CD8-positive, alpha-beta memory T cell (primary cell): ENCODE measurements at regions not wholly inside any gene's neighbourhood (a gene's known extent, or its start where the extent isn't known, plus 50 kb on each side); places are given as distances from the start of the nearest gene placed in this dataset.

ENCODE experiments used
- CTCF ChIA-PET: fragments of 350-600 bp; sonication (Branson Sonifier 250); formaldehyde crosslinking; loops from one replicate; lab custom pipeline; 2021; ENCODE audit warnings: antibody characterized with exemption; lab: Charles Lee
- POLR2A ChIA-PET: fragments of 350-600 bp; sonication (Branson Sonifier 250); formaldehyde crosslinking; loops from one replicate; lab custom pipeline; 2021; ENCODE audit warnings: antibody characterized with exemption; lab: Charles Lee
- DNase-seq, 5 donors: peaks; one replicate each; pipeline versions ENCODE4 v3.0.0 to v3.0.0-alpha.2; 2020 to 2022; ENCODE audit warnings: mixed read lengths in 1 of 5
- H3K27ac ChIP-seq: one replicate; pipeline ENCODE4 v1.7.0; 2013; ENCODE audit warnings: low read depth, mild to moderate bottlenecking, low read length, moderate library complexity
- H3K27me3 ChIP-seq: 2 replicates; pipeline ENCODE4 v1.7.0; 2013; ENCODE audit warnings: low read length, mild to moderate bottlenecking; ENCODE audit not compliant: insufficient read depth, poor library complexity, severe bottlenecking
- H3K36me3 ChIP-seq: 2 replicates; pipeline ENCODE4 v1.7.0; 2013; ENCODE audit warnings: mild to moderate bottlenecking, low read length, moderate library complexity; ENCODE audit not compliant: insufficient read depth
- H3K4me1 ChIP-seq: 2 replicates; pipeline ENCODE4 v1.7.0; 2013; ENCODE audit warnings: mild to moderate bottlenecking, low read length, moderate library complexity; ENCODE audit not compliant: insufficient read depth
- H3K4me3 ChIP-seq: 2 replicates; pipeline ENCODE4 v1.7.0; 2013; ENCODE audit warnings: mild to moderate bottlenecking, low read length
- H3K9me3 ChIP-seq: 2 replicates; pipeline ENCODE4 v1.7.0; 2013; ENCODE audit warnings: mild to moderate bottlenecking, low read length
- H3K27ac Mint-ChIP-seq, 8 donors: one replicate each; pipeline ENCODE4 v1.8.0; 2020 to 2021; ENCODE audit warnings: mixed read lengths in 8 of 8, mild to moderate bottlenecking in 6 of 8, inconsistent platforms in 3 of 8, moderate library complexity in 3 of 8
- H3K27me3 Mint-ChIP-seq, 2 donors: one replicate each; pipeline ENCODE4 v1.8.0; 2020 to 2021; ENCODE audit warnings: mixed read lengths in 2 of 2, mild to moderate bottlenecking in 1 of 2, moderate library complexity in 1 of 2
- H3K36me3 Mint-ChIP-seq, 3 donors: one replicate each; pipeline ENCODE4 v1.8.0; 2020 to 2021; ENCODE audit warnings: mixed read lengths in 3 of 3, inconsistent platforms in 1 of 3, mild to moderate bottlenecking in 1 of 3
- H3K4me1 Mint-ChIP-seq, 3 donors: one replicate each; pipeline ENCODE4 v1.8.0; 2020 to 2021; ENCODE audit warnings: mixed read lengths in 3 of 3, inconsistent platforms in 1 of 3, mild to moderate bottlenecking in 1 of 3
- H3K4me3 Mint-ChIP-seq, 7 donors: one replicate each; pipeline ENCODE4 v1.8.0; 2020 to 2021; ENCODE audit warnings: mixed read lengths in 7 of 7, mild to moderate bottlenecking in 6 of 7, moderate library complexity in 4 of 7, inconsistent platforms in 2 of 7
- H3K9me3 Mint-ChIP-seq, 5 donors: one replicate each; pipeline ENCODE4 v1.8.0; 2020 to 2022; ENCODE audit warnings: mixed read lengths in 5 of 5, mild to moderate bottlenecking in 3 of 5, moderate library complexity in 2 of 5, inconsistent platforms in 1 of 5

DNA sequence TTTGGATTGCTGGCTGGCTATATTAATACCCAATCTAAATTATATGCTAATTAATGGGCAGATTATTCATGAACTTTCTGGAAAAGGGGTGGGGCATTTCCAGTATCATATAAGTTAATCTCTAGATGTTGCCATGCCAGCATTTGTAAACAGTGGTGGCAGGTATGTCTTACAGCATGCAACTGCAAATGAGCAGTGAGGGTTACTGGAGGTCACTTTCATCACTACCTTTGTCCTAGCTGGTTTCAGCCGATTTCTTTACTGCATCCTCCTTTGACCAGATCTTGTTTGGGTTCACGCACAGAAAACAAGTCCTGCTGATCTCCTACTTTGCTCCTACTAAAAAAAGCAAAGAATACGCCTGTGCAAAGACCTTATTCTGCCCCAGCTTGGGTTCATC, 89.1 kb upstream of the USP47 start:
- no peaks in the 10 kb centered on the region for H3K36me3 ChIP-seq
- Mint-ChIP-seq H3K36me3 (no peaks in the 10 kb centered on the region), H3K4me3 (no peak overlapping the region), H3K4me1 (no peaks in the 10 kb centered on the region), H3K27me3 (peaks cover 10 to 48% of the 10 kb centered on the region in 2 donors), H3K9me3 (no peaks in the 10 kb centered on the region), H3K27ac (no peak overlapping the region)
- no peaks in the 10 kb centered on the region for H3K27me3 ChIP-seq
- no peak for DNase-seq
- no peaks in the 10 kb centered on the region for H3K9me3 ChIP-seq
- H3K4me1 ChIP-seq: no peaks in the 10 kb centered on the region
- ChIA-PET POLR2A (no interaction called here), CTCF (no interaction called here)
- no peak overlapping the region for H3K27ac ChIP-seq
- H3K4me3 ChIP-seq: no peak overlapping the region

DNA sequence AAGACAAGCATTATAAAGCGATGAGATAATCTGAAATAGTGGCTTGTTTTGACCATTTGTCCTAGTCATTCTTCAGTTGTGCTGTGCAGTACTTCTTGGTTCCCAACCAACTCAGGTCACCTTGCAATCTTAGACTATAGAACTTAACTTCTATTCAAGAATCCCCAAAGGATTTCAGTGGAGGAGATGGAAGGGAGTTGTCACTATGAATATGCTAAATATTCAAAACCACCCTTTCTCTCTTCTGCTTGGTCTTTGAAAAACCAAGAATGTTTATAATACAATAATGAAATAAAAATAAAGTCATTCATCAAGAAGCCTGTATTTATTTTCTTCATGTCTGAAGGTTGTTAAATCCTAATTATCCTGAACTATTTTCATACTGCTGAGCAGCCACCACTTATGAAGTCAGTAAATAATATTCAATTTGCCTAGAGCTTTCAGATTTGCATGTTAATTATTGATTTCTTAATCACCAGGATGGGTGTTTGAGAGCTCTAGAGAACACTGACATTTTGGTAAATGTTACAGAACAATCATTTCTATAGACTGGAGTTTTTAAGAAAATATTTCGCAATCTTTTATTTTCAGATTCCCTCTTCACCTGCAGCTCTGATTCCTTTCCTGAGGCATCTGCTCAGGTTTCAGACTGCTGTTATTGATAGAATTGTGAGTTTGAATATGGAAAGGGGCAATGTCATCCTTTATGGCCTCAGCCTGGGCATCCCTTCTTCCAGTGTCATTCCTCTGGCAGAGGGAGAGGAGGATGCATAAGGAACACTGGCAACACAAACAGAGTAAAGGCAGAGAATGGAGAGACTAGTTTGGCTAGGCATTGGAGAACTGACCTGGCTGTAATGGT, 91.5 kb upstream of the USP47 start:
- no peaks in the 10 kb centered on the region for H3K4me1 ChIP-seq
- H3K4me1 Mint-ChIP-seq: no peaks in the 10 kb centered on the region
- H3K27ac ChIP-seq: no peak overlapping the region
- ChIA-PET POLR2A (no interaction called here), CTCF (no interaction called here)
- H3K27me3 Mint-ChIP-seq: peaks cover 8 to 35% of the 10 kb centered on the region in 2 donors
- no peak overlapping the region for H3K27ac Mint-ChIP-seq
- H3K4me3 Mint-ChIP-seq: no peak overlapping the region
- DNase-seq: no peak
- no peaks in the 10 kb centered on the region for H3K36me3 Mint-ChIP-seq
- no peaks in the 10 kb centered on the region for H3K9me3 Mint-ChIP-seq
- no peak overlapping the region for H3K4me3 ChIP-seq
- H3K9me3 ChIP-seq: no peaks in the 10 kb centered on the region
- H3K36me3 ChIP-seq: no peaks in the 10 kb centered on the region
- H3K27me3 ChIP-seq: no peaks in the 10 kb centered on the region

DNA sequence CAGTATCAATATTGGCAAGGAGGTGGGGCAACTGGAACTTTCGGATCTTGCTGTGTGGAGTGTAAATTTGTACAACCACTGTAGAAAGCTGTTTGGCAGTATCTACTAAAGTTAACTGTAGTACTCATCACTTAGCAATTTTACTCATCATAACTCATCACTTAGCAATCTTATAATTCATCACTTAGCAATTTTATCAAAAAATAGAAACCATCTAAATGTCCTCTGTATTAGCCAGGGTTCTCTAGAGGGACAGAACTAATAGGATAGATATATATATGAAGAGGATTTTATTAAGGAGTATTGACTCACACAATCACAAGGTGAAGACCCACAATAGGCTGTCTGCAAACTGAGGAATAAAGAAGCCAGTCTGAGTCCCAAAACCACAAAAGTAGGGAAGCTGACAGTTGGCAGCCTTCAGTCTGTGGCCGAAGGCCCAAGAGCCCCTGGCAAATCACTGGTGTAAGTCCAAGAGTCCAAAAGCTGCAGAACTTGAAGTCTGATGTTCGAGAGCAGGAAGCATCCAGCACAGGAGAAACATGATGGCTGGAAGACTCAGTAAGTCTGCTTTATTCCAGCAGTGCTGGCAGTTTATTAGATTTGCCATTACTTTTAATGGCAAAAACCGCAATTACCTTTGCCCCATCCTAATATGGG, 92.9 kb upstream of the USP47 start:
- no peaks in the 10 kb centered on the region for H3K27me3 ChIP-seq
- ChIA-PET POLR2A (no interaction called here), CTCF (no interaction called here)
- no peak overlapping the region for H3K4me3 Mint-ChIP-seq
- H3K36me3 ChIP-seq: no peaks in the 10 kb centered on the region
- H3K9me3 Mint-ChIP-seq: no peaks in the 10 kb centered on the region
- H3K4me3 ChIP-seq: no peak overlapping the region
- no peak overlapping the region for H3K27ac Mint-ChIP-seq
- no peaks in the 10 kb centered on the region for H3K4me1 Mint-ChIP-seq
- H3K27ac ChIP-seq: no peak overlapping the region
- no peaks in the 10 kb centered on the region for H3K9me3 ChIP-seq
- peaks cover 9 to 33% of the 10 kb centered on the region in 2 donors for H3K27me3 Mint-ChIP-seq
- no peaks in the 10 kb centered on the region for H3K36me3 Mint-ChIP-seq
- no peaks in the 10 kb centered on the region for H3K4me1 ChIP-seq
- no peak for DNase-seq

DNA sequence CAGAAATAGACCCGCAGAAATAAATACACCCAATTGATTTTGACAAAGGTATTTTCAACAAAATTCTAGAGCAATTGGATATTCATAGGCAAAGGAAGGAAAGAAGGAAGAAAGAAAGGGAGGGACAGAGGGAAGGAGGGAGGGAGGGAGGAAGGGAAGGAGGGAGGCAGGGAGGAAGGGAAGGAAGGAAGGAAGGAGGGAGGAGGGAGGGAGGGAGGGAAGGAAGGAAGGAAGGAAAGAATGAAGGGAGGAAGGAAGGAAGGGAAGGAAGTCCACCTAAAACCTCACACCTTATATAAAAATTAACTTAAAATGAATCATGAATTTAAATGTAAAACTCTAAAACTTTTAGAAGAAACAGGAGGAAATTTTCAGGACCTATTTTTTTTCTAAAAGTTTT, 94.2 kb upstream of the USP47 start:
- no peak for DNase-seq
- CTCF ChIA-PET: no interaction called here
- Mint-ChIP-seq H3K27ac (no peak overlapping the region), H3K4me1 (no peaks in the 10 kb centered on the region), H3K9me3 (no peaks in the 10 kb centered on the region), H3K4me3 (no peak overlapping the region), H3K36me3 (no peaks in the 10 kb centered on the region), H3K27me3 (peaks cover 15 to 33% of the 10 kb centered on the region in 2 donors)
- Histone ChIP-seq H3K36me3 (no peaks in the 10 kb centered on the region), H3K27ac (no peak overlapping the region), H3K4me3 (no peak overlapping the region), H3K4me1 (no peaks in the 10 kb centered on the region), H3K27me3 (no peaks in the 10 kb centered on the region), H3K9me3 (no peaks in the 10 kb centered on the region)
- POLR2A ChIA-PET: no interaction called here

DNA sequence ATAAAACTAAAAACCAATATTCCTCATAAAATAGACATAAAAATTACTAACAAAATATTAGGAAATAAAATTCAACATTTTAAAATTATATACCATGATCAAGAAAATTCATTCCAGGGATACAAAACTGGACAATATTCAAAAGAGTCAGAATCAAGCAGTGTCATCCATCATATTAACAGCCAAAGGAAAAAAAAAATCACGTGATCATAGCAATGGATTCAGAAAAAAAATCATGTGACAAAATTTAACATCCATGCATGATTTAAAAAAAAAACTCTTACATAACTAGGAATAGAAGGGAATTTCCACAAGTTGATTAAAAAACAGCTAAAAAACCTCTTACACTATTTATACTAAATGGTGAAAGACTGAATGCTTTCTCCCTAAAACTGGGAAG, 95.3 kb upstream of the USP47 start:
- ChIA-PET CTCF (no interaction called here), POLR2A (no interaction called here)
- H3K36me3 ChIP-seq: no peaks in the 10 kb centered on the region

DNA sequence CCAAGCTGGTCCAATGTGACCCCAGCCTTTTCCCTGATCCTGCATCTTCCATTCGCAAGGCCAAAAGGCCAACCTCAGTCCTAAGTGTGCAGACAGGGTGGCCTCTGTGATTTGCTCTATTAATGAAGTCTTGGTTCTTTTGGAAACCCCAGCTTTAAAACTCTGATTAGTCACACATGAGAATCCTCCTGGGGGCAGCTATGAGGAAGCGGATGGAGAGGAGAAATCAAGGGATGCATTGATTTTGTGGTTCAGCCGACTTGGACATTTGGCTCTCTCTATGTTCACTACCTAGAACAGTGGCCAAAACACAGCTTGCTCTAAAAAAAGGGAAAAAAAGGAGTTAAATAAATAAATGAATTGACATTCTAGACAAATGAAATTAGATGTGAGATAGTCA, 98.6 kb upstream of the USP47 start:
- no peaks in the 10 kb centered on the region for H3K4me1 Mint-ChIP-seq

More for the DNA sequence above, 95.3 kb upstream of the USP47 start:
- no peak overlapping the region for H3K4me3 Mint-ChIP-seq
- H3K4me1 ChIP-seq: no peaks in the 10 kb centered on the region
- no peak overlapping the region for H3K27ac ChIP-seq
- H3K9me3 Mint-ChIP-seq: no peaks in the 10 kb centered on the region
- H3K27me3 Mint-ChIP-seq: peaks cover 12 to 35% of the 10 kb centered on the region in 2 donors
- no peak overlapping the region for H3K27ac Mint-ChIP-seq
- H3K27me3 ChIP-seq: no peaks in the 10 kb centered on the region
- no peak overlapping the region for H3K4me3 ChIP-seq
- no peaks in the 10 kb centered on the region for H3K4me1 Mint-ChIP-seq
- H3K9me3 ChIP-seq: no peaks in the 10 kb centered on the region
- no peaks in the 10 kb centered on the region for H3K36me3 Mint-ChIP-seq
- no peak for DNase-seq

DNA sequence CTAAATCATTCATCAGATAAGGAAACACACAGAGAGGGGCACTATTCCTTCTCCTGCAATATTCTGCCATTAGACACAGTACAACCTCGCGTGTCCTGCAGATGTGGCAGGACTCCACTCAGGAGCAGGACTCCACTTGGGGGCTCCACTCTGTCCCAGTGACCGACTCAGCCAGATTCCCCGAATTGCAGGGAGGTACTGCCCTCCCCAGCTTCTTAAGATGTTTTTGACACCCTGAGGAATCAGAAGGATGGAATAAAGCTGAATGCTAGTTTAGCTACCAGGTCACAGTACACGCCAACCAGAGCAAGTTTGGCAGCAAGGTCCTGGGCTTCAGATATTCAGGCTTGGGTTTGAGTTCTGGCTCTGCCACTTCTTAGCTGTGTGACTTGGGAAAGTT, 99.3 kb upstream of the USP47 start:
- Mint-ChIP-seq H3K9me3 (no peaks in the 10 kb centered on the region), H3K4me1 (no peaks in the 10 kb centered on the region), H3K27me3 (peaks cover 10 to 55% of the 10 kb centered on the region in 2 donors), H3K4me3 (no peak overlapping the region), H3K36me3 (no peaks in the 10 kb centered on the region), H3K27ac (no peak overlapping the region)
- no peaks in the 10 kb centered on the region for H3K36me3 ChIP-seq
- no peaks in the 10 kb centered on the region for H3K9me3 ChIP-seq
- H3K4me3 ChIP-seq: no peak overlapping the region
- no peak for DNase-seq
- ChIA-PET POLR2A (no interaction called here), CTCF (no interaction called here)
- no peak overlapping the region for H3K27ac ChIP-seq
- H3K27me3 ChIP-seq: no peaks in the 10 kb centered on the region
- H3K4me1 ChIP-seq: no peaks in the 10 kb centered on the region

More for the DNA sequence above, 98.6 kb upstream of the USP47 start:
- H3K36me3 Mint-ChIP-seq: no peaks in the 10 kb centered on the region
- CTCF ChIA-PET: no interaction called here
- no peaks in the 10 kb centered on the region for H3K9me3 ChIP-seq
- POLR2A ChIA-PET: no interaction called here
- H3K27me3 Mint-ChIP-seq: peaks cover 10 to 48% of the 10 kb centered on the region in 2 donors
- H3K27me3 ChIP-seq: no peaks in the 10 kb centered on the region
- H3K4me3 Mint-ChIP-seq: no peak overlapping the region
- no peaks in the 10 kb centered on the region for H3K9me3 Mint-ChIP-seq
- no peak overlapping the region for H3K4me3 ChIP-seq
- no peaks in the 10 kb centered on the region for H3K4me1 ChIP-seq
- H3K36me3 ChIP-seq: no peaks in the 10 kb centered on the region
- no peak overlapping the region for H3K27ac ChIP-seq
- DNase-seq: no peak
- H3K27ac Mint-ChIP-seq: no peak overlapping the region

DNA sequence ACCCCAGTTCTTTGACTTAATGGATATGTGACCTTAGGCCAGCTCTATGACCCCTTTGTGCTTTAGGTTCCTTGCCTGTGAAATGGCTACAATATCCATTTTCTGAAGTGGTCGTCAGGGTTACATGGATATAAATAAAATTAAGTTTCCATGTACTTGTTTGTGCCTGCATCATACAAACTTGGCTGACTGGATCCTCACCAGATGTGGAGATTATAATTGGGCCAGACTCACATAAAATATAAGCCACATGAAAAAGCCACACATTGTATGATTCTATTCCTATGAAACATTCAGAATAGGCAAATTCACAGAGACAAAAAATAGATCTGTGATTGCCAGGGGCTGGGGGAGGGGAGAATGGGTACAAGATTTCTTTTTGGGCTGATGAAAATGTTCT, 100.9 kb upstream of the USP47 start:
- H3K4me3 Mint-ChIP-seq: no peak overlapping the region
- no peaks in the 10 kb centered on the region for H3K9me3 Mint-ChIP-seq
- H3K4me1 ChIP-seq: no peaks in the 10 kb centered on the region
- H3K4me3 ChIP-seq: no peak overlapping the region
- no peaks in the 10 kb centered on the region for H3K27me3 ChIP-seq
- no peaks in the 10 kb centered on the region for H3K36me3 ChIP-seq
- H3K27me3 Mint-ChIP-seq: peaks cover 10 to 57% of the 10 kb centered on the region in 2 donors
- no peak overlapping the region for H3K27ac ChIP-seq
- POLR2A ChIA-PET: no interaction called here
- no peak overlapping the region for H3K27ac Mint-ChIP-seq
- H3K36me3 Mint-ChIP-seq: no peaks in the 10 kb centered on the region
- CTCF ChIA-PET: no interaction called here
- H3K9me3 ChIP-seq: no peaks in the 10 kb centered on the region
- no peak for DNase-seq
- H3K4me1 Mint-ChIP-seq: no peaks in the 10 kb centered on the region
